GM19240 (cell line): ENCODE measurements at regions not wholly inside any gene's neighbourhood (a gene's known extent, or its start where the extent isn't known, plus 50 kb on each side); places are given as distances from the start of the nearest gene placed in this dataset.
"Not testable (repeated sequence)": the region's sequence is repeated elsewhere in the genome, so short reads cannot be mapped to it uniquely, and the experiment has no call there.

Experiments used
- DNase-seq: peaks from one replicate; pipeline ENCODE4 v3.0.0; 2011; ENCODE audit warnings: low spot score; ENCODE audit not compliant: insufficient read length

- no peak for DNase-seq
Observed at GRCh38 chr6:121548131-121548530, 112.7 kb downstream of the GJA1 start.

GRCh38 chr6:121549736-121550135, 114.3 kb downstream of the GJA1 start:
- DNase-seq, result no peak

- DNase-seq, result no peak
Observed at GRCh38 chr6:121550491-121551010, 115.1 kb downstream of the GJA1 start.

GRCh38 chr6:121555201-121555600, 119.8 kb downstream of the GJA1 start:
- no peak for DNase-seq

- DNase-seq, result not testable (repeated sequence)
Observed at GRCh38 chr6:121556149-121556548, 120.7 kb downstream of the GJA1 start.

GRCh38 chr6:121557146-121557940, 121.9 kb downstream of the GJA1 start:
- DNase-seq, result no peak

GRCh38 chr6:121559611-121560269, 124.3 kb downstream of the GJA1 start:
- DNase-seq, result no peak

- DNase-seq, result no peak
Observed at GRCh38 chr6:121560476-121560875, 125.0 kb downstream of the GJA1 start.

GRCh38 chr6:121563286-121563685, 127.8 kb downstream of the GJA1 start:
- DNase-seq, result no peak

- not testable (repeated sequence) for DNase-seq
Observed at GRCh38 chr6:121564529-121564928, 129.1 kb downstream of the GJA1 start.

- DNase-seq, result no peak
Observed at GRCh38 chr6:121571455-121571854, 136.0 kb downstream of the GJA1 start.

GRCh38 chr6:121573481-121573880, 138.0 kb downstream of the GJA1 start:
- no peak for DNase-seq

- DNase-seq, result no peak
Observed at GRCh38 chr6:121578216-121578615, 142.8 kb downstream of the GJA1 start.

GRCh38 chr6:121579478-121579877, 144.0 kb downstream of the GJA1 start:
- DNase-seq, result no peak

GRCh38 chr6:121581327-121581726, 145.9 kb downstream of the GJA1 start:
- no peak for DNase-seq

GRCh38 chr6:121582262-121582661, 146.8 kb downstream of the GJA1 start:
- DNase-seq, result no peak

GRCh38 chr6:121584586-121585369, 149.3 kb downstream of the GJA1 start:
- no peak for DNase-seq

- DNase-seq, result no peak
Observed at GRCh38 chr6:121590438-121590837, 155.0 kb downstream of the GJA1 start.

GRCh38 chr6:121590916-121591315, 155.5 kb downstream of the GJA1 start:
- no peak for DNase-seq

GRCh38 chr6:121592261-121592935, 157.0 kb downstream of the GJA1 start:
- no peak for DNase-seq

- DNase-seq, result no peak
Observed at GRCh38 chr6:121593011-121593641, 157.7 kb downstream of the GJA1 start.
